ENCODE measurements at regions not wholly inside any gene's neighbourhood (a gene's known extent, or its start where the extent isn't known, plus 50 kb on each side); places are given as distances from the start of the nearest gene placed in this dataset.
"Not testable (repeated sequence)": the region's sequence is repeated elsewhere in the genome, so short reads cannot be mapped to it uniquely, and the experiment has no call there.

GRCh38 chr18:8499810-8500675 lies 109.2 kb upstream of the RAB12 start:
- no peak for DNase-seq (ENCODE audit: low read depth)

GRCh38 chr18:8501044-8501443 lies 108.2 kb upstream of the RAB12 start:
- no peak for DNase-seq (ENCODE audit: low read depth)

- no peak for DNase-seq (ENCODE audit: low read depth)
Measured at GRCh38 chr18:8503248-8503647, 106.0 kb upstream of the RAB12 start.

DNA sequence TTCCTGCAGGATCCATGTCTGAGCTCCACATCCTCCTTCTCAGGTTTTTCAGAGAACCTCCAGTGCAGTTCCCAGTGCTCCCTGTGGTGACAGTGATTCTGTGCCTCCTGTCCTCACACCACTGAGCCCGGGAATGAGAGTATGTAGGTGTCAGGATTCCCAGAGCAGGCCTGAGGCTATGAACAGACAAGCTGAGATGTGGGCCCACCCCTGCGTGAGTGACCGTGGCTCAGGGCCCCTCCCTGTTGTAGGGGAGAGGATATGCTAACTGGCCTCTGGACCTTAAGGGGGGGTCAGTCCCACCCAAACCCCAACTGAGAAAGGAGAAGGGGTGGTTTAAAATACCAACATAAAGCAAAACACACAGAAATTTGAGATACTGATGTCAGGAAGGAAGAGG lies 104.8 kb upstream of the RAB12 start:
- no peak for DNase-seq (ENCODE audit: low read depth)

DNA sequence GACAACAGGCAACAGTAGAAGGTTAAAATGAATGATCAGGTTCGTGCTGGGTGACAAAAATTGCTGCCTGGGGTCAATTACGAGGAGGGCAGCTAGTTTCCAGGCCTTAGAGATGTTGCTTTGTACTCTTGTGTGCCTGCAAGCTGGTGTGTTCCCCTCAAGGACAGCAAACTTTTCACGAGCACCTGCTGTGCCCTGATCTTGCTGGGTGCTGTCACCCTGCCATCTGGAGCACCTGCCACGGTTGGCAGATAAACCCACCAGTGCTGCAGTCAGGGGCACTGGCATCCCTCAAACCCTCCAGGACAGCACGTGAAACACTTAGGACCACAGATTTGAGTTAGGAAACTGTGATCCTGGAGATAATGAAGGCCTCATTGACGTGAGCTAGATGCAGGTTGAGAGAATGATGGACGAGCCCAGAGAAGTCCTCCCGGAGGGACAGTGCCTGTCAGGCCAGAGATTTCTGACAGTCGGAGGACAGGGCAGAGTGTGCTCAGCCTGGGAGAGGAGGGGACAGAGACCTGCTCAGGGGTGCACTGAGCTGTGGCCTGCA lies 104.3 kb upstream of the RAB12 start:
- no peak for DNase-seq (ENCODE audit: low read depth)

DNA sequence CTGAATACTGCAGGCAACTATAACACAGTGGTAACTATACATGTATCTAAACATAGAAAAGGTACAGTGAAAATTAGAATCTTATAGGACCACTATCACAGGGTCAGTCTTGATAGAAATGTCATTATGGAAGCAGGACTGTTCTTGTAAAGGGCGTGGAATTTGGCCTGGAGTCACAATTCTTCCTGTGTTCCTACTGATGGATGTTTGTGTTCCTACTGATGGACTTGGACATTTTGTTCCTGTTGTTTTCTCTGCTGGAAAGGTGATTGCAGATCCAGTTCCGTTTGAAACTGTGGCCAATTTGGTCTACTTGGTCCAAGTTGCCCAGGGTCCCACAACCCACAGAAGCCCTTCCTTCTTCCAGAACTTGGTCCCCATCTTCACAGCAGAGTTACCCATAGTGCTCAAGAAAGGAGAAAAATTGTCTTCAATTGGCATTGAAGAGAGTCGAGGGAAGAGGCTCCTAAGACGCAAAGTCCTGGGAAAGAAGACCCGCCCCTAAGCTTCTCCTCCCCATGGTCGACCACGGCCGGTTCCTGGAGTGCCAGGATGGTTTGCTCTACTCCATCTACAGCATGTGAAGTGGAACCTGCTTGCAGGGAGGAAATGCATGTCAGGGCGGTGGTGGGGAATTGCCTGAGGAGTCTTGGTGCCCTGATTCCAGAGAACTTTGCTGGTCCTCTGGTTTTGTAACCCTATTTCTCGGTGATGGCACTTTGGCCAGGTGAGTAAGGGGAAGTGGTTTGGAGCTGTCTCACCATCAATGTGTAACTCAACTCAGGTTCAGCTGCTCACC lies 102.8 kb upstream of the RAB12 start:
- no peak for DNase-seq (ENCODE audit: low read depth)

DNA sequence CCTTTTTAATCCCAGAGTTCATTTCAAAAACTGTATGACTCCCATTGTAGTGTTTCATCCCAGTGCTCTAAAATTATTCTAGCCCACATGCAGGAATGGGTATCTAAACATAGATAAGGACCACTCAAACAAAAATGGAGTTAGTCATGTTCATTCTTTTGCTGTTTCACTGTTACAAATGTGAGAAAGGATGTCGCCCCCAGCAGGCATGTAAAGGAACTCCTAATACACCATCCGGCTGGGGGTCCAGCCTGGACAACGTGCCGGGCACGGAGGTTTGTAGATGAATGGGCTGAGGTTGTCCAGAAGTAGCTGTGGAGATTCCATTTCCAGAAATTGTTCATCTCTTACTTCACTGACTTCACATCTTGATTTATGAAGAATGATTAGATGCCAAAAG lies 101.9 kb upstream of the RAB12 start:
- no peak for DNase-seq (ENCODE audit: low read depth)

- DNase-seq (ENCODE audit: low read depth) = no peak
Measured at GRCh38 chr18:8507915-8508705, 101.1 kb upstream of the RAB12 start.

DNA sequence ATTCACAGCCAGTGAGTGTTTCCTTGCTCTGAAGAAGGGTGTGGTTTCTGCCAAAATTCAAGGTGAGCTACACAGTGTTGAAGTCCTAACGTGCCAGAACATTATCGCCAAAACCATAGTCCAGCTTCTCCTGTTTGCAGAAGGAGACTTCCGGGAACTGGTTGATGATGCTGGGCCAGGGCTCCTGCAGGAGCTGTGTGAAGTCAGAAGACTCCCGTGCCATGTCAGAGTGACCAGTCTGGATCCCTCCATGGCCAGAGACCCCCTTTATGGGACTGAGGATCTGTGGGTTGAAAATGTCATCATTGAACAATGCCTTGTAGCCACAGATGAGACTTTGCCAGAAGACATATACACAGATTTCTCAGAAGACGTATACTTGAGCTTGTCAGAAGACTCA lies 96.0 kb upstream of the RAB12 start:
- no peak for DNase-seq (ENCODE audit: low read depth)

GRCh38 chr18:8514409-8514808 lies 94.8 kb upstream of the RAB12 start:
- DNase-seq (ENCODE audit: low read depth) = no peak

GRCh38 chr18:8515142-8515865 lies 93.9 kb upstream of the RAB12 start:
- DNase-seq (ENCODE audit: low read depth) = no peak

DNA sequence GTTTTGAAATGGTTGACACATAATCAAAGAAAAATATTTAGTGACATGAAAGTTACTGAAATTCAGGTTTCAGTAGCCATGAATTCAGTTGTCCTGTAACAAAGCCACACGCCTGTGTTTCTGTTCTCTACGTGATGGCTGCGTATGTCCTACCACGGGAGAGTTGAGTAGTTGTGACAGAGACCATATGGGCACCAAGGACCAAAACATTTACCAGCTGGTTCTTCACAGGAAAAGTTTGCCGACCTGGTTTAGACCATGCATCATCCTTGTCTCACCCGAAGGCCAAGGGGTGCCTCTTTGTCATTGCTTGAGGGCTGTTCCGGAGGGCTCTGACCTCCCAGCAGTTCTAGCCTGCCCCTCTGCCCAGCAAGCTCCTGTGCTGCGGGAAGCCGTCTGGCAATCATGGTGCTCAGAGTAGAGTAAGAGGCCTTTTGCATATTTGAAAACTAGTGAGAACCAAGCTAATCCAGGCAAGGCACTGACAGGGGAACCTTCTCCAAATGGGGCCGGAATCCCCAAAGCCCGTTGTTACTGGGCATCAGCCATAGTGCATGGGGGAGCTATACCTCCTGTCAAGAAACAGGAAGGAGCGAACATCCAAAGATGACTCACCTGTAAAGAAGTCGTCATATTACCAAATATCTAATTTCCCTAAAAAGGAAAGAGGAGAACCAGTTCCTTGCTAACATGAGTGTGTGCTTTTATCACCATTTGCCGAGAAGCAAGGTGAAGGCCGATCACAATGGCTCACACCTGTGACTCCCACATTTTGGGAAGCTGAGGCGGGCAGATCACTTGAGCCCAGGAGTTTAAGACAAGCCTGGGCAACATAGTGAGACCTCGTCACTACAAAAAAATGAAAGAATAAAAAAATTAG lies 92.6 kb upstream of the RAB12 start:
- DNase-seq (ENCODE audit: low read depth) = no peak

- DNase-seq (ENCODE audit: low read depth) = no peak
Measured at GRCh38 chr18:8517276-8517675, 92.0 kb upstream of the RAB12 start.

DNA sequence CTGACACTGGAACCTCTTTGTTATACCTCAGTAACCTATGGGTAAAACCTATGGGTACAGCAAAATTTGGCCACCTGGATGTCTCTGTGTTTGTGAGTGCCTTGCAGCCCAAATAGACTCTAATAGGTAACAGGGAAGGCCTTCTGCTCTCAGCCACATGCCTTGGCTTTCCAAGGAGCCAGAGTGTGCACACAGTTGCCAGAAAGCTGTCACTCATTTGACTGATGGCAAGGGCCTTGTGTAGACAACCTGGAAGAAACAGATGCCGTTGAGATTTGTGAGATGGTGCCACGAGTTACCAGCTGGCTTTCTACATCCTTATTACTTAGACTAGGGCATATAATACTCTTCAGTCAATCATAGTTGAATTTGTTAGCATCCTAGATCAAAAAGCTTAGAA lies 90.1 kb upstream of the RAB12 start:
- no peak for DNase-seq (ENCODE audit: low read depth)

DNA sequence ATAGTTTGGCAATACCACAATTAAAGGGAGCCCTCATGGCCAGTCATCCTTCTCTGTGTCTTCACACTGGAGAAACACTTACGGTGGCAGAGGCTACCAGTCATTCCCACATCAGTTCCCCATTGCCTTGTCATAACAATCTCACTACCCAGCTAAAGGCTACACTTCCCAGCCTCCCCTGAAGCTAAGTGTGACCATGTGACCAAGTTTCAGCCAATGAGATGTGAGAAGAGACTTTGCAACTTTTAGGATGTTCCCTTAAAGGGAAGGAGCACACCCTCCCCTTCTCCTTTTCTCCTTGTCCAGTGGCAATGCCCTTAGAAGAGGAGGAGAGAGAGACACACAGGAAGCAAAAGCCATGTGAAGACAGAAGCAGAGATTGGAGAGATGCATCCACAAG lies 89.0 kb upstream of the RAB12 start:
- no peak for DNase-seq (ENCODE audit: low read depth)

GRCh38 chr18:8522756-8523155 lies 86.5 kb upstream of the RAB12 start:
- DNase-seq (ENCODE audit: low read depth) = no peak

GRCh38 chr18:8525692-8526091 lies 83.5 kb upstream of the RAB12 start:
- no peak for DNase-seq (ENCODE audit: low read depth)

GRCh38 chr18:8526332-8526731 lies 82.9 kb upstream of the RAB12 start:
- no peak for DNase-seq (ENCODE audit: low read depth)

DNA sequence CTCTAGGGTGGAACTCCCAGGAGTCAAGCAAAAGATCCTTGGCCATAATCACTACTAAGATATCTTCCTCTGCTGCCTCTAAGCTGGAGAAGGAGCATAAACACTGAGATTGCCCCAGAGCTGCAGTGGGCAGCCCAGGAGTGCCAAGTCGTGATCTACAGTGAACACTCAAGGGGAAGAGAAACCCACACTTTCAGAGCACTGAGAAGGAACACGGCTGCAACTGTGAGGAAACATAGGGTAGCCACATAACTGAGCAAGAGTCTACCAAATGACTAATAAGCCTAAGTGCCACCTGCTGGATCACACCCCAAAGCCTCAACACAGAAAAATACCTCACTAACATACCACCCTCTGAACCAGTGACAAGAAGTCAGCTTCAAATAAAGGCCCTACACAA lies 79.6 kb upstream of the RAB12 start:
- no peak for DNase-seq (ENCODE audit: low read depth)

- DNase-seq (ENCODE audit: low read depth) = not testable (repeated sequence)
Measured at GRCh38 chr18:8531084-8531483, 78.2 kb upstream of the RAB12 start.

GRCh38 chr18:8536231-8536630 lies 73.0 kb upstream of the RAB12 start:
- DNase-seq (ENCODE audit: low read depth) = no peak

Measured in stimulated activated CD8-positive, alpha-beta memory T cell treated with anti-CD3 and anti-CD28 coated beads, Interleukin-15, amount 100 ng/mL, for 24 hours (primary cell).